ENCODE measurements at regions not wholly inside any gene's neighbourhood (a gene's known extent, or its start where the extent isn't known, plus 50 kb on each side); places are given as distances from the start of the nearest gene placed in this dataset.
A peak's percentile ranks its signal among the peaks of the same experiment; 100 is the strongest.

DNA sequence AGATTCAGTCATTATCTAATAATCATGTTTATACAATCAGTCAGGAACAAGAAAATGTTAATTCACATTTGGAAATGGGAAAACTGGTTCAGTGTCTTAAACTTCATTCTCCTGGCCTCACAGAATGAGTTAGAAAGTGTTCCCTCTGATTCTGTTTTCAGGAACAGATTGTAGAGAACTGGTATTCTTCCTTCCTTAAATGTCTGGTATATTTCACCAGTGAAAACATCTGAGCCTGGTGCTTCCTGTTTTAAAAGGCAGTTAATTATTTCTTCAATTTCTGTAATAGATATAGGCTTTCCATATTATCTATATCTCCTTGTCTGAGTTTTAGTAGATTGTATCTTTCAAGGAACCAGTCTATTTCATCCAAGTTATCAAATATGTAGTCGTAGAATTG is 97.1 kb upstream of the TMEM168 start:
- FAIRE-seq, result no peak
- DNase-seq (ENCODE audit: insufficient read length), result no peak
- TF ChIP-seq POLR2AphosphoS5 (IDR thresholded peaks at IDR 0.05; ENCODE audit: low read depth, low read length) (no peak), POLR2A (IDR thresholded peaks at IDR 0.05; ENCODE audit: low read depth, low read length) (no peak), TAF1 (IDR thresholded peaks at IDR 0.05; ENCODE audit: borderline replicate concordance, low read depth, low read length) (no peak)

DNA sequence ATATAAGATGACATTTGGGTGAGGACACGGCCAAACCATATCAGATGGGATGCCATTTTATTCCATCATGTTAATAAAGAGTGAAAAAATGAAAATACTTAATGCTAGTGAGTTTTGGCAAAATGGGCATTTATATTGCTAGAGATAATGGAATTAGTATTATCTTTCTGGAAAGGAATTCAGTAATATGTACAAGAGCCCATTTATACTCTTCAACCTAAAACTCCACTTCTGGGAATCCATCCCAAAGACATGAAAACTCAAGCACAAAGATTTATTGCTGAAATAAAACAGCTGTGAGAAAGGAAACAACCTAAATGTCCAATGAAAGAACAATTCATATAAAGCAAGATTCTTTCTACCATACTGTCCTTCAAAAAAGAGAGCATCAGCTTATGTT is 96.0 kb upstream of the TMEM168 start:
- FAIRE-seq, result no peak
- no peak for DNase-seq (ENCODE audit: insufficient read length)
- TF ChIP-seq POLR2A (IDR thresholded peaks at IDR 0.05; ENCODE audit: low read depth, low read length), result no peak
- TF ChIP-seq TAF1 (IDR thresholded peaks at IDR 0.05; ENCODE audit: borderline replicate concordance, low read depth, low read length), result no peak
- no peak for TF ChIP-seq POLR2AphosphoS5 (IDR thresholded peaks at IDR 0.05; ENCODE audit: low read depth, low read length)

DNA sequence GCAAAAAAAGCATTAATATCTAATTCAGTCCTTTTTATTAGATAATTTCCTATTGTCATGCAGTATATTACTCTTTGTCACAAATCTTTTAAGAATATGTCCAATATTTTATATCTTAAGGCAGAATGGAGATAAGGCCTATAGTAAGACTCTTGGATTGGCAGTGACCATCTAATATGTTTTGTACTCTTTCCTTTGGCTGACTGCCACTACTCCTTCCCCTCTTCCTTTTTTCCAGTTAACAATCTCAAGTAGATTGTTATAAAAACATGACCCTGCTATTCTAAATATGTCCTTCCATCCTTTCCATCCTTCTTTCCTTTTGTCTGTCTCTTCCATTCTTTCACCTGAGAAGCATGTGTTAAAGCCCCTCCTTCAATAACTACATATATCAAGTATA is 92.8 kb upstream of the TMEM168 start:
- DNase-seq (ENCODE audit: insufficient read length), result no peak
- no peak for FAIRE-seq
- TF ChIP-seq TAF1 (IDR thresholded peaks at IDR 0.05; ENCODE audit: borderline replicate concordance, low read depth, low read length) (no peak), POLR2AphosphoS5 (IDR thresholded peaks at IDR 0.05; ENCODE audit: low read depth, low read length) (no peak), POLR2A (IDR thresholded peaks at IDR 0.05; ENCODE audit: low read depth, low read length) (no peak)

DNA sequence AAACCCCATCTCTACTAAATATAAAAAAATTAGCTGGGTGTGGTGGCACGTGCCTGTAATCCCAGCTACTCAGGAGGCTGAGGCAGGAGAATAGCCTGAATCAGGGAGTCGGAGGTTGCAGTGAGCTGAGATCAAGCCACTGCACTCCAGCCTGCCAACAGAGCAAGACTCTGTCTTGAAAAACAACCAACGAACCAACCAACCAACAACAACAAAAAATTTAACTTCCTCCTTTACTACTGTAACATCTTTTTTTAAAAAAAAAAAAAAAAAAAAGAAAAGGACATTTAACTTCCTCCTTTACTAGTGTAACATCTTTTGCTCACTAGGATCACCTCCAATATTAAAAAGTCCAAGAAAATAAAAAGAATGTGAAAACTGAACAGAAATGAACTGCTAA is 92.3 kb upstream of the TMEM168 start:
- DNase-seq (ENCODE audit: insufficient read length) (no peak), FAIRE-seq (no peak)
- no peak for TF ChIP-seq POLR2A (IDR thresholded peaks at IDR 0.05; ENCODE audit: low read depth, low read length)

DNA sequence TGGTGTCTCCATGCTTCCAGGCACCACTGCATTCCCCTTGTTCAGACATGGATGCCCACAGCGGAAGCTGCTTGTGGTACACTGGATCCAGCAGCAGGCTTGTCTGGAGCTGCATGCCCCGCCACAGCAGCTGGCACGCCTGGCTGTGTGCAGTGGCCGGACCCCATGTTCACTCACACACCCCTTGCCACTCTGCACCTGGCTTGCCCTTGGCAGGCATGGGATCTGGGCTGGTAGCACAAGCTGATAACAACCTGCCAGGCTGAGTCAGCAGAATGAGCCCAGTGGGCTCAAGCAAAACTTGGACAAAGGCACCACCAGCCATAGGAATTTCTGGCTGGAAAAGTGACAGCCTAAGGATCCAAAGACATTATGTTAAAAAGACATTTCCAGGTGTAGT is 91.8 kb upstream of the TMEM168 start:
- FAIRE-seq (no peak), DNase-seq (ENCODE audit: insufficient read length) (no peak)
- TF ChIP-seq POLR2AphosphoS5 (IDR thresholded peaks at IDR 0.05; ENCODE audit: low read depth, low read length) (no peak), TAF1 (IDR thresholded peaks at IDR 0.05; ENCODE audit: borderline replicate concordance, low read depth, low read length) (no peak), POLR2A (IDR thresholded peaks at IDR 0.05; ENCODE audit: low read depth, low read length) (no peak)

DNA sequence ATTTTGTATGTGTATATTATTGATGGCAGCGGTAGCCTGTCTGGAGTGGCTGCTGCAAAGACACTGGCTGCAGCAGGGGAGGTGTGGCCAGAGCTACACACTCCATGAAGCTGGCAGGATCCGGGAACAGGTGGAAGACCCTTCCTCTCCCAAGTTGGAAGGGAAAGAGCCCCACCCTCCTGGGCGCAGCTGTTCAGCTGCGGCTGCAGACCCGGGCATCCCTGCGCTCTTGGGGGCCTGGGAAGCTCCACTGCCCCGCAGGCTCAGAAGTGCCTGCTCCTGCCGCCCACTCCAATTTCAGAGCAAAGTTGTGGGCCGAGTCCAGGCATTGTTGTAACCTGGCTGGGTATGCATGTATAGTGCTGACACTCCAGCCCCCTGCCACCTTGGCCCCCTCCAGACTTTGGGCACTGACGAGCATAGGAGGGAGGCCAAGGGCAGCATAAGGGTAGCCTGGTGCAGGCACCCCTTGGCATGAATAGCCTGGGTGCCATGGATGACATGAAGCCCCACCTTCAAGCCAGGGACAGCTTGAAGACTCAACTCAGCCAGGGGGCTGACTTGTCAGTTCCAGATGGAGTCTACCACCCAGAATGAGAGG is 90.7 kb upstream of the TMEM168 start:
- FAIRE-seq (no peak), DNase-seq (ENCODE audit: insufficient read length) (no peak)
- no peak for TF ChIP-seq POLR2A (IDR thresholded peaks at IDR 0.05; ENCODE audit: low read depth, low read length)
- no peak for TF ChIP-seq TAF1 (IDR thresholded peaks at IDR 0.05; ENCODE audit: borderline replicate concordance, low read depth, low read length)
- TF ChIP-seq POLR2AphosphoS5 (IDR thresholded peaks at IDR 0.05; ENCODE audit: low read depth, low read length), result no peak

DNA sequence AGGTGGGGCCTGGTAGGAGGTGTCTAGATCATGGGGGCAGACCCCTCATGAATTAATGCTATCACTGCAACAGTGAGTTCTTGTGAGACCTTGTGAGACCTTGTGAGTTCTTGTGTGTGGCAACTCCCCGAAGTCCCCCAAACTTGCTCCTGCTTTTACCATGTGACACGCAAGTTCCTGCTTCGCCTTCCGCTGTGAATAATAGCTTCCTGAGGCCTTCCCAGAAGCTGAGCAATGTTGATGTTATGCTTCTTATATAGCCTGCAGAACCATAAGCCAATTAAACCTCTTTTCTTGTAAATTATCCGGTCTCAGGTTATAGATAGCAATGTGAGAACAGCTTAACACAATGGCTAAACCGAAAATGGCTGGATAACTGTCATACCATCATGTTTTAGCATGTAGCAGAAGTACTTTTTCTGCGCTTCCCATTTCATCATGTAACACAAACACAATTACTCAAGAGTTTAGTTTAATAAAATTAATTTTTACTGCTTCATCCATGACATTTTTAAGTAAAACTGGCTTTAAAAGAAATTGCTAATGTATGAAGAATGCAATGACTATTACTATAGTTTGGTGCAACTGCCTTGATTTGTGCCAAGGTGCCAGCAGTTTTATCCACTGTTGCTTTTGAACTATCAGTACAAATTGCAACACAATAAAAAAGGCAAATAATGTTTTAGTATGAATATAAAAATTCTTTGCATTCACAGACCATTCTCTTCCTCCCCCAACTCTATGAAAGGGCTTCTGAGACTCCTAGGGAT is 87.7 kb upstream of the TMEM168 start:
- TF ChIP-seq TAF1 (IDR thresholded peaks at IDR 0.05; ENCODE audit: borderline replicate concordance, low read depth, low read length) (no peak), POLR2AphosphoS5 (IDR thresholded peaks at IDR 0.05; ENCODE audit: low read depth, low read length) (no peak), POLR2A (IDR thresholded peaks at IDR 0.05; ENCODE audit: low read depth, low read length) (no peak)
- DNase-seq (ENCODE audit: insufficient read length) (no peak), FAIRE-seq (no peak)

DNA sequence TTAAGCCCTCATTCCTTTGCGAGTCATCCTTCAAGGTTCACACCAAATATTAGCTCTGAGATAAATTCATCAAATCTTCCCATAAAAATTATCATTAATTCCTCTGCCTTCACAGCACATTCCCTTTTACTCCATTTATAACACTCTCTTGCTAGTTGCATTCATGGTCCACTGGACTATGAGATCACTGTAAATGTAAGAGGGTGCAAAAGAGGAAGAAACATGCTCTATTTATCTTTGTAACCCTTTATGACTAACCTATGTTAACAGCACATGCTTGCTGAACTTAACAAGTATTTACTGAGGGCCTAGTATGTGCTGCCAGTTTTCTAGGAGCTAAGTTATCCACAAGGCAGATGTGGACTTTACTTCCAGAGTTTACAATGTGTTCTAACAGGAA is 86.7 kb upstream of the TMEM168 start:
- no peak for DNase-seq (ENCODE audit: insufficient read length)

DNA sequence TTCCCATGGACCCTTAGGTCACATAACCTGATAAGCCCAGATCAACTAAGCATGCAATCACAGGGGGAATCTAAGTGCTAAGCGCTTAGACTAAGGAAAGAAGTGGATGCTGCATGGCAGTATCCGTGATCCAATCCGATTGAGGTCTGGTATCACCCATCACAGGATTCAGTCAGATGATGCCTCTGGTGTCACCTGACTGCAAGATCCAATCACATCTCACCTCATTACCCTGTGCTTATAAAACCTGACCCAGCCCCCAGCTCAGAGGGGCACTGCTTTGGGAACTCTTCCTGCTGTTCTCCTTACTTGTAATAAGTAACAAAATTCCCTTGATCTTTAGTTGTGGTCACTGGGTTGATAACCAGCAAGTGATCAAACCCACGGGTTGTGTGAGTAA is 84.7 kb upstream of the TMEM168 start:
- TF ChIP-seq TAF1 (IDR thresholded peaks at IDR 0.05; ENCODE audit: borderline replicate concordance, low read depth, low read length) (no peak), POLR2AphosphoS5 (IDR thresholded peaks at IDR 0.05; ENCODE audit: low read depth, low read length) (no peak), POLR2A (IDR thresholded peaks at IDR 0.05; ENCODE audit: low read depth, low read length) (no peak)
- FAIRE-seq (no peak), DNase-seq (ENCODE audit: insufficient read length) (no peak)

More for the DNA sequence above, 86.7 kb upstream of the TMEM168 start:
- TF ChIP-seq POLR2AphosphoS5 (IDR thresholded peaks at IDR 0.05; ENCODE audit: low read depth, low read length), result no peak
- no peak for TF ChIP-seq TAF1 (IDR thresholded peaks at IDR 0.05; ENCODE audit: borderline replicate concordance, low read depth, low read length)
- no peak for TF ChIP-seq POLR2A (IDR thresholded peaks at IDR 0.05; ENCODE audit: low read depth, low read length)
- no peak for FAIRE-seq

DNA sequence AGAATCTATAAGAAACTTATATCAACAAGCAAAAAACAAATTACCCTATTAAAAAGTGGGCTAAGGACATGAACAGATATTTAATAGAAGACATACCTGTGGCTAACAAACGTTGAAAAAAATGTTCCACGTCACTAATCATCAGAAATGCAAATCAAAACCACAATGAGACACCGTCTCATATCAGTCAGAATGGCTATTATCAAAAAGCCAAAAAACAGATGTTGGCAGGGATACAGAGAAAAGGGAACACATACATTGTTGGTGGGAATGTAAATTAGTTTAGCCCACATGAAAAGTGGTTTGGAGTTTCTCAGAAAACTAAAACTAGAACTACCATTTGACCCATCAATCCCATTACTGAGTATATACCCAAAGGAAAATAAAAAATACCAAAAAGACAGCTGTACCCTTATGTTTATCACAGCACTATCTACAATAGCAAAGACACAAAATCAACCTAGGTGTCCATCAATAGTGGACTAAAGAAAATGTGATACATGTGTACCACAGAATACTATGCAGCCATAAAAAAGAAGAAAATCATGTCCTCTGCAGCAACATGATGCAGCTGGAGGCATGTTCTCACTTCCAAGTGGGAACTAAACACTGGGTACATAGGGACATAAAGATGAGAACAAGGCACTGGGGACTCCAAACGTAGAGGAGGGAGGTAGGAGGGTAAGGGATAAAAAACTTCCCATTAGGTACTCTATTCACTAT is 83.8 kb upstream of the TMEM168 start:
- TF ChIP-seq TAF1 (IDR thresholded peaks at IDR 0.05; ENCODE audit: borderline replicate concordance, low read depth, low read length), result no peak
- no peak for TF ChIP-seq POLR2AphosphoS5 (IDR thresholded peaks at IDR 0.05; ENCODE audit: low read depth, low read length)
- TF ChIP-seq POLR2A (IDR thresholded peaks at IDR 0.05; ENCODE audit: low read depth, low read length), result no peak
- DNase-seq (ENCODE audit: insufficient read length), result no peak
- peak; percentile 5 for FAIRE-seq

DNA sequence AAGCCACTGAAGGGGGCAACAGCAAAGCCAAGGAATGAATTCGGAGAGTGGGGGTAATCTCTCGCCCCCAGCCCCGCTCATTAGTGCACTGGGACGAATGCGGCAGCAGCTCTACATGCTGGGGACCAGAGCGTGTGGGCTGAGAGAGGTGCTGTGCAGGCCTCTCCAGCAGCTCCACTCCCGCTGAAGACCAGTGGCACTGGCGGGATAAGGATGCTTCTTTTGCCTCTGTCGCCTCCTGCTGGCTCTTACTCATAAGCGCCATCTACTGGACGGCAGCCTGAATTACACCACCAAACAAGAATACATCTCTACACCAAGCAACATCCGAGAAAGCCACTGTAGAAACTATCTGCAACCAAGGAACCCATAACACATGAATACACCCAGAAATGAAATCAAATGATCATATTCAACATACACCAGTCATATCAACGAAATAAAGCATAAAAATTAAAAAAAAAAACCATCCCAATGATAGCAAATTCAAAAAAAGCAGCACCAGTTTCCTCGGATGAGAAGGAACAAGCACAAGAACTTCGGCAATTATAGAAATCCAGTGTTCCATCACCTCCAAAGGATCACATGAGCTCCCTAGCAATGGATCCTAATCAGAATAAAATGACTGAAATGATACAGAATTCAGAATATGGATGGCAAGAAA is 79.0 kb upstream of the TMEM168 start:
- no peak for DNase-seq (ENCODE audit: insufficient read length)
- peak; percentile 60 for FAIRE-seq
- TF ChIP-seq TAF1 (IDR thresholded peaks at IDR 0.05; ENCODE audit: borderline replicate concordance, low read depth, low read length) (no peak), POLR2AphosphoS5 (IDR thresholded peaks at IDR 0.05; ENCODE audit: low read depth, low read length) (no peak), POLR2A (IDR thresholded peaks at IDR 0.05; ENCODE audit: low read depth, low read length) (no peak)
